AG09319 (cell line): ENCODE measurements at regions not wholly inside any gene's neighbourhood (a gene's known extent, or its start where the extent isn't known, plus 50 kb on each side); places are given as distances from the start of the nearest gene placed in this dataset.
A peak's percentile ranks its signal among the peaks of the same experiment; 100 is the strongest.

Source experiments
- DNase-seq: peaks from one replicate; pipeline ENCODE4 v3.0.0-alpha.2; 2010; ENCODE audit warnings: low read depth; ENCODE audit errors: extremely low read depth
- TF ChIP-seq, protein P1 (sequence below): IDR thresholded peaks from 2 replicates; pipeline ENCODE4 v1.5.1; 2011; ENCODE audit warnings: low read depth, mild to moderate bottlenecking, inconsistent platforms, low read length, moderate library complexity

DNA sequence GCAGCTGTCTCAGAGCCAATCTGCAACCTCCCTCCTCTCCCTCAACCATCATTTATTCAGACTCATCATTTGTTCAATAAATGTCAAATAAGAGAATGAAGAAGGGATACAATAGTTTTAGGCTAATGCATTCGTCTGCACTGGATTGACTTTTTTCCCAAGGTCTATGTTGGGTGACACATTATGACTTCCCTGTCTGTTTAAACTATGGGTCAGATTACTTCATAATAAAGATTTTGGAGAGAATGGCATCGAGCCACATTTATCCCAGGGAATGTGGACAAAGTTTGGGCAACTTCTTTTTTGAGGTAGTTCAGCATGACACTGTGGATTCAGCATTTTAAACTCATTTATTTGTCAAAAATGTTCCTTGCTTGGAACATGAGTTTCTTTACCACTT, 107.4 kb upstream of the ADGRL2 start:
- no peak for DNase-seq
- TF ChIP-seq, protein P1, sequence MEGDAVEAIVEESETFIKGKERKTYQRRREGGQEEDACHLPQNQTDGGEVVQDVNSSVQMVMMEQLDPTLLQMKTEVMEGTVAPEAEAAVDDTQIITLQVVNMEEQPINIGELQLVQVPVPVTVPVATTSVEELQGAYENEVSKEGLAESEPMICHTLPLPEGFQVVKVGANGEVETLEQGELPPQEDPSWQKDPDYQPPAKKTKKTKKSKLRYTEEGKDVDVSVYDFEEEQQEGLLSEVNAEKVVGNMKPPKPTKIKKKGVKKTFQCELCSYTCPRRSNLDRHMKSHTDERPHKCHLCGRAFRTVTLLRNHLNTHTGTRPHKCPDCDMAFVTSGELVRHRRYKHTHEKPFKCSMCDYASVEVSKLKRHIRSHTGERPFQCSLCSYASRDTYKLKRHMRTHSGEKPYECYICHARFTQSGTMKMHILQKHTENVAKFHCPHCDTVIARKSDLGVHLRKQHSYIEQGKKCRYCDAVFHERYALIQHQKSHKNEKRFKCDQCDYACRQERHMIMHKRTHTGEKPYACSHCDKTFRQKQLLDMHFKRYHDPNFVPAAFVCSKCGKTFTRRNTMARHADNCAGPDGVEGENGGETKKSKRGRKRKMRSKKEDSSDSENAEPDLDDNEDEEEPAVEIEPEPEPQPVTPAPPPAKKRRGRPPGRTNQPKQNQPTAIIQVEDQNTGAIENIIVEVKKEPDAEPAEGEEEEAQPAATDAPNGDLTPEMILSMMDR = no peak

DNA sequence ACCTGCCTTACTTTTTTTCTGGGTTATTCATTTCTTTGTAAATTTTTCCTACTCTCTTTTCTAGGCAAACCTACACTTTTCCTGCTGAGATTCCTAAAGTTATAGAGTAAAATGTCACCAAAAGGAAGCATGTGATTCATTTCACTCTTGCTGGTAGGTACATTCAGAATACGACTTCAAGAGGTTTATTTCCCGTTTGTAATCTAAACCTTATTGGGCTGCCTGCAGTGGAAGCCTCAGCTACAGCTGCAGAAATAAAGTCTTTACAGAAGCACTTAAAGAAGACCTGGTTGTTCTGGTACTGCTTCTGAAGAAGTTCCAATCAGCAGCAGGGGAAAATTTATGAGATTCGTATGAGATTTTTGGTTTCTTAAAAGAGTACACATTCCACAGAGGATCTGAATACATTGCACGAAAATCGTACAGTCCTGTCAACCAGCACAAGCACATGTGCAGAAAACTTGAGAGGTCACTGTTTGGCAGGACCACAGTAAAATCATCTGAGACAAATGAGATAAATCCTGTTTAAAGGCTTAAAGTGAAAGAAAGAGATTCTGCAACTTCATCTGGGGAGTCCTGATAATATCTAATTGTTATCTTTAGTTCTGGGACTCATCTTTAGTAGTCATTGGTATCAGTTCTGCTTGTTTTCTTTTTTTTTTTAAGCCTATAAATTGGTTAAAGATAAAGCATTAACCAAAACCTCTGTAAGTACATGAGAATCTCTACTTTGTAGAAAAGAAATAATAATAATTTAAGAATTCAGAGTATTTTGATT, 109.9 kb upstream of the ADGRL2 start:
- TF ChIP-seq, protein P1 = no peak
- no peak for DNase-seq

DNA sequence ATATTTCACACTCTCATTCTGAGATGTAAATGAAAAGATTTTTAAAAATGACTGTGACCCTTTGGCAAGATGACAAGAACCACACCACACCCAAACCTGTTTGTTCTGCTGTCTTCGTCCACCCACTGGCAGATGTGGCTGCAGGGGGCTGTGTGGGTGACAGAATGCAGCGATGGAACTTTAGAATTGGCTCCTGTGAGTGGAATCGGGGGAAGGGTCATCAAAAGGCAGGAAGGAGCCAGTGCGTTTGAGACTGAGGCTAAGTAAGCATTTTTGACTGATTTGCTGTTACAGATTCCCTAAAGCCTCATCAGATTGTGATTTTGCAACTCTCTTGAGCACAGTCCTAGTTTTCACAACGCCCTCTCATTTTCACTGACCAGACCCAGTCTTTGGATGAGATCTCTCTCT, 111.2 kb upstream of the ADGRL2 start:
- DNase-seq = peak; percentile 62
- TF ChIP-seq, protein P1 = no peak

DNA sequence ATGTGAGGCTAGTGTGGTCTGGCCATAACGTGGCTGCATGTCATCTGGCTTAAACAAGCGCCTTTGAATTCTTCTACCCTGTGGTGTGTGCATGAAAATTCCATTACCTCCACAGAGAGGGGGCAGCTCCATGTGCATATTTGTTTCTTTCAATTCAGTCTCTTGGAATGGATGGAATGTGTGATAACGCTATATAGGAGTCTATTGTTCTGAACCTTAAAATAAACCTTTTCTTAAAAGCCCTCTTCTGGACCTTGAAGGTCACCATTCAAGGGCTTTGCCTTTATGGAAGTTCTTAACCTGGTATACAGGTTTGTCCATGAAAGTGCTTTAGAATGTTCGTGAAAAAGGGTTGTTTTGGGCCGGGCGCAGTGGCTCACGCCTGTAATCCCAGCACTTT, 118.2 kb upstream of the ADGRL2 start:
- TF ChIP-seq, protein P1 = no peak
- DNase-seq = no peak

DNA sequence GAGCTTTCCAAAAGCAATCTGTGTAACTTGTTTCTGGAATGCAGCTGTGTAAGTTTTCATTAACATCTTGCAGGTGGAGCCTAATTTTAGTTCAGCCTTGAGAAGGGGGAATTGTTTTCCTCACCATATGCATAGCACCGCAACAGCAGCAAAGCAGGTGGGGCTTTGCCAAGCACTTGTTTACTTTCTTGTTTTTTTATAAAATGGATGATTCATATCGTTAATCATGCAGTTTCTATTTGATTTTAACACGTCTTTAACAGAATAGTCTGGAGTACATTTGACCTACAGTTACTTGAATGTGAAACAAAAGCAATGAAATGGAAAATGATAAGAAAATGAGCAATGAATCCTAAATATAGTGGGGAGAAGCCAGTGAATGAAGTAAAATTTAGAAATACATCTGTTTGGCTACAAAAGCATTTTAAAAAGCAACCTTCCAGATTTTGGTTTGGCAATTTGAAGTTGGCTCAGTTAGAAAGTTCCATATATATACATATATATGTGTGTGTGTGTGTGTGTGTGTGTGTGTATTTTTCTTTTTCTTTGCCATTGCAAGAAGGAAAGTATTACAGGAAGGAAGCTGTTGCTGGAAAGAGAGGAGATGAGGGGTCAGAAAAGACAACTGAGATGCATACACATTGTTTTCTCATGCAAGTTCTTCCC, 119.0 kb upstream of the ADGRL2 start:
- no peak for DNase-seq
- TF ChIP-seq, protein P1 = no peak

DNA sequence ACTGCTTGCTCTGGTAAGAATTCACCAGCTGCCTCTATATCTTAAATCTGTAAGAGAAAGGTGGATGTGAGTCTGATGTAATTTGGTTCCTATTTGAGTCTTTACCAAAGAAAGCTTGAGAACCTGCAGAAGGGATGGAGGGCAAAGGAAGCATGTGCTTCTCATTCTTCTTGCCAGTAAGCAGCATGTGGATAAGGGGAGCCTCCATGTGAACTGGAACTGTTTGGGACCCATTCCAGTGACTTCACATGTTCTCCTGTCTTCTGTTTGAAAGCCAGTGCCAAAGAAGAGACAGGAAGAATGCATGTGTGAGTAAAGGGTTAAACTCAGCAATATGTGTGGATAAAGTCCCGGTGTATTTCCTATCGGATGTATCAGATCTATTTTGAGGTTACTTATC, 119.6 kb upstream of the ADGRL2 start:
- no peak for DNase-seq
- TF ChIP-seq, protein P1 = no peak

DNA sequence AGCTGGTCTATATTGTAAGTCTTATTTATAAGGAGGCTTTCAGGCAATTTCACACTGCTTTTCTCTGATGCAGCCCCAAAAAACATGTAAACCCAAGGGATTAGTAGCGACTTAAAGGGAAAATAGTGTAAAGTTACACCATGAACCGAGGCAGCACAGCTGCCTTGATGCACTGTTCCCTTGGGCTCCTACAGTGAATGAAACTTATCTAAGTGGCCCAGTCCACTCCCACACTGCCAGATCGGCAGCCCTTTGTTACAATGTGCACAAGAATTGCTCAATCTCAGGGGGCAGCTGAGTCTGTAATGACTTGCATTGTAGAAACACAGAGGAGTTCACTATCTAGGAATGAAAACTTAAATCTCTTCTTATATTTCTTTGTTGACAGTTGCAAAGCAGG, 120.8 kb upstream of the ADGRL2 start:
- TF ChIP-seq, protein P1 = no peak
- DNase-seq = no peak
